ENCODE measurements at regions not wholly inside any gene's neighbourhood (a gene's known extent, or its start where the extent isn't known, plus 50 kb on each side); places are given as distances from the start of the nearest gene placed in this dataset.

GRCh38 chr12:19030180-19030579 lies 99.4 kb upstream of the PLEKHA5 start:
- in situ Hi-C loops (cut with MboI) = no loop called here
- no TSS peak for BruUV-seq (replicated peaks)
- no peaks in the 10 kb centered on the region for H3K79me2 ChIP-seq (ENCODE audit: control insufficient read depth, insufficient read depth, low read length)
- RAD21 ChIA-PET (ENCODE audit: unreplicated experiment) = no interaction called here
- H3K9me3 ChIP-seq (replicated peaks; ENCODE audit: control insufficient read depth, insufficient read depth, low read length) = peaks cover 2% of the 10 kb centered on the region; the same call in 1 of the 3 replicates
- H3K36me3 ChIP-seq (ENCODE audit: control insufficient read depth in 2 of 2, insufficient read depth in 2 of 2, low read length in 1 of 2) = no peaks in the 10 kb centered on the region
- CTCF ChIA-PET = no interaction called here
- no peaks in the 10 kb centered on the region for H3K4me1 ChIP-seq (ENCODE audit: control insufficient read depth, insufficient read depth, low read length)
- H3K9ac ChIP-seq (ENCODE audit: control insufficient read depth, insufficient read depth, low read length) = no peak overlapping the region
- H3K27ac ChIP-seq (ENCODE audit: control insufficient read depth, insufficient read depth) = no peak overlapping the region
- DNase-seq (ENCODE audit: low read depth, low spot score) (no peak), FAIRE-seq (no peak), ATAC-seq (no peak)
- WGBS (ENCODE audit: insufficient coverage, insufficient replicate concordance, low lambda C conversion rate, missing lambda C conversion rate) = 0% methylated on average over 4 of the region's 4 CpGs
- H3K4me2 ChIP-seq (ENCODE audit: control insufficient read depth, insufficient read depth) = no peak overlapping the region
- POLR2A ChIA-PET = no interaction called here
- intact Hi-C loops (cut with micrococcal nuclease; ENCODE audit: unreplicated experiment) = no loop called here
- TF ChIP-seq POLR2AphosphoS5 (IDR thresholded peaks at IDR 0.05; ENCODE audit: low read length) = no peak
- no peak for TF ChIP-seq YY1 (IDR thresholded peaks at IDR 0.05; ENCODE audit: low read depth, low read length)
- TF ChIP-seq ATF2 (IDR thresholded peaks at IDR 0.05; ENCODE audit: low read length) = no peak
- TF ChIP-seq JUNB (IDR thresholded peaks at IDR 0.05) = no peak
- no peak for TF ChIP-seq RB1 (IDR thresholded peaks at IDR 0.05; ENCODE audit: borderline replicate concordance)
- TF ChIP-seq HDAC2 (IDR thresholded peaks at IDR 0.05) = no peak
- TF ChIP-seq EED (IDR thresholded peaks at IDR 0.05; ENCODE audit: low read depth) = no peak
- no peak for TF ChIP-seq ZNF592 (IDR thresholded peaks at IDR 0.05)
- no peak for TF ChIP-seq SRF (IDR thresholded peaks at IDR 0.05; ENCODE audit: low read depth in 2 of 2, low read length in 2 of 2)
- no peak for TF ChIP-seq BMI1 (IDR thresholded peaks at IDR 0.05; ENCODE audit: borderline replicate concordance)
- no peak for TF ChIP-seq ATF3 (IDR thresholded peaks at IDR 0.05; ENCODE audit: borderline replicate concordance, extremely low read depth, low read depth, low read length)
- TF ChIP-seq FOS (IDR thresholded peaks at IDR 0.05; ENCODE audit: borderline replicate concordance, extremely low read depth, insufficient read length) = no peak
- no peaks in the 10 kb centered on the region for H4K20me1 ChIP-seq (ENCODE audit: control insufficient read depth, insufficient read depth)
- SMC1A ChIA-PET (ENCODE audit: uncharacterized antibody, unreplicated experiment) = no interaction called here
- no peak overlapping the region for H2AFZ ChIP-seq (ENCODE audit: control insufficient read depth, low read depth, low read length)
- H3K4me3 ChIP-seq = no peak overlapping the region
- no peaks in the 10 kb centered on the region for H3K27me3 ChIP-seq (replicated peaks in 1 of 2; ENCODE audit: control insufficient read depth in 2 of 2, insufficient read depth in 2 of 2, low read length in 1 of 2)

Data from GM12878 (cell line).